ENCODE measurements at regions not wholly inside any gene's neighbourhood (a gene's known extent, or its start where the extent isn't known, plus 50 kb on each side); places are given as distances from the start of the nearest gene placed in this dataset.

DNA sequence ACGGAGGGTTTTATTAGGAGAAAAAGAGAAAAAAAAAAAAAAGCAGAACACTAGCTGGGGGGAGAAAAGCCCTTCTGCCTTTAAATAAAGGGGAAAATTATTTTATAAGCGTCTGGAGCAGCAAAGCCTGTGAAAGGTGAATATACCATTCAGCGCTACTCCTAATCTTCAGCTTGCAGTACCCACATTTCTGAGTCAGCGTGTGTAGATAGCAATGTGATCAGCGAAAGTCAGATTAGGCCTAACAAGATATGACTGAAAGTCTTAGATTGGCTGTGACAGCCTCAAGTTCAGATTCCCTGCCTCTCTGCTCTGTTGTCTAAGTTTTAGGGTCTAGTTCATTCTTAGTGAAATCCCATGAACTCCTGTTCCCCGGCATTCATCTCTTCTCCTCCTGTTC is 279.5 kb downstream of the TMEM114 start:
- H3K36me3 ChIP-seq (ENCODE audit: control insufficient read depth in 2 of 4, insufficient read depth in 4 of 4, low read length in 3 of 4) = no peaks in the 10 kb centered on the region
- H4K8ac ChIP-seq (ENCODE audit: extremely low read depth, insufficient read depth, low read length) = no peak overlapping the region
- H2AK5ac ChIP-seq (ENCODE audit: low read depth, low read length) = no peak overlapping the region
- no peak overlapping the region for H3K4me2 ChIP-seq (ENCODE audit: insufficient read depth in 1 of 2, low read depth in 2 of 2, low read length in 2 of 2)
- H3K4me1 ChIP-seq (replicated peaks in 1 of 4; ENCODE audit: control insufficient read depth in 3 of 4, insufficient read depth in 4 of 4, low read length in 3 of 4) = no peaks in the 10 kb centered on the region
- no peak overlapping the region for H3K14ac ChIP-seq (ENCODE audit: insufficient read length)
- no peak for DNase-seq (ENCODE audit: low read depth in 1 of 2, low spot score in 2 of 2)
- H3K56ac ChIP-seq (replicated peaks; ENCODE audit: insufficient read length, low read depth, low read length) = no peak overlapping the region
- no peaks in the 10 kb centered on the region for H3K79me1 ChIP-seq (ENCODE audit: low read depth, low read length)
- FAIRE-seq = no peak
- no peak overlapping the region for H4K91ac ChIP-seq (replicated peaks; ENCODE audit: insufficient read length, low read length)
- no peak overlapping the region for H3K9ac ChIP-seq (replicated peaks in 1 of 4; ENCODE audit: extremely low read depth in 1 of 4, low read depth in 3 of 4, low read length in 3 of 4)
- no peak overlapping the region for H3K4ac ChIP-seq (replicated peaks; ENCODE audit: insufficient read length, low read depth, low read length)
- H2BK12ac ChIP-seq (ENCODE audit: low read depth, low read length) = no peak overlapping the region
- H2BK15ac ChIP-seq (ENCODE audit: low read length) = no peak overlapping the region
- H4K20me1 ChIP-seq (replicated peaks in 1 of 2; ENCODE audit: control insufficient read depth in 1 of 2, insufficient read depth in 2 of 2, low read length in 2 of 2) = no peaks in the 10 kb centered on the region
- no peak overlapping the region for H2BK20ac ChIP-seq (ENCODE audit: low read length)
- no peak overlapping the region for H3K23ac ChIP-seq (ENCODE audit: insufficient read length)
- no peak overlapping the region for H2AFZ ChIP-seq (ENCODE audit: low read length)
- WGBS, 2 experiments (ENCODE audit: extremely low coverage in 1 of 2, insufficient coverage in 1 of 2, insufficient read length in 1 of 2, insufficient replicate concordance in 2 of 2, low coverage in 1 of 2, low lambda C conversion rate in 2 of 2, missing lambda C conversion rate in 1 of 2) = 88% methylated on average over 6 of the region's 6 CpGs; no CpG with 5 or more reads in 1 of the 2 experiments
- peaks cover 0 to 2% of the 10 kb centered on the region in 2 experiments; a peak in 1 of 4 replicates for H3K9me3 ChIP-seq (ENCODE audit: insufficient read depth in 2 of 2, low read depth in 1 of 2, low read length in 1 of 2)
- H4K5ac ChIP-seq (ENCODE audit: insufficient read length, low read depth, low read length) = no peak overlapping the region
- POLR2A ChIA-PET (ENCODE audit: partially characterized antibody) = no interaction called here
- no peaks in the 10 kb centered on the region for H3K79me2 ChIP-seq (ENCODE audit: control insufficient read depth in 1 of 2, insufficient read depth in 2 of 2, low read length in 2 of 2)
- no peak overlapping the region for H3K18ac ChIP-seq (ENCODE audit: extremely low read depth, low read length)
- CTCF ChIA-PET (ENCODE audit: partially characterized antibody) = interaction anchor here (1.1 to 1.5 kb wide), 2 partner anchors 13 to 79 kb away, joined by 4 read pairs; no protein-coding TSS in a partner anchor
- H2BK120ac ChIP-seq (replicated peaks; ENCODE audit: low read depth, low read length) = no peak overlapping the region
- no peak overlapping the region for H3K27ac ChIP-seq (ENCODE audit: low read depth, low read length)
- H3K23me2 ChIP-seq (ENCODE audit: low read depth, low read length) = no peaks in the 10 kb centered on the region
- H3K4me3 ChIP-seq (ENCODE audit: extremely low read depth in 1 of 4, insufficient read depth in 2 of 4, low read depth in 3 of 4, low read length in 4 of 4) = no peak overlapping the region
- H3K27me3 ChIP-seq (replicated peaks in 1 of 4; ENCODE audit: control insufficient read depth in 3 of 4, extremely low read depth in 1 of 4, insufficient read depth in 3 of 4, low read length in 3 of 4) = no peaks in the 10 kb centered on the region
- no peak overlapping the region for H2BK5ac ChIP-seq (ENCODE audit: low read depth, low read length)
- TF ChIP-seq ZNF274 (IDR thresholded peaks at IDR 0.05; ENCODE audit: borderline replicate concordance, extremely low read depth, low read length) (no peak), SP2 (IDR thresholded peaks at IDR 0.05; ENCODE audit: low read length) (no peak)
